ENCODE measurements at regions not wholly inside any gene's neighbourhood (a gene's known extent, or its start where the extent isn't known, plus 50 kb on each side); places are given as distances from the start of the nearest gene placed in this dataset.

- Mint-ChIP-seq H3K27ac (no peak overlapping the region), H3K4me3 (no peak overlapping the region), H3K4me1 (peaks cover 1% of the 10 kb centered on the region), H3K36me3 (ENCODE audit: low read depth) (no peaks in the 10 kb centered on the region), H3K27me3 (no peaks in the 10 kb centered on the region), H3K9me3 (no peaks in the 10 kb centered on the region)
- no peak for DNase-seq
- intact Hi-C loops (cut with micrococcal nuclease) = no loop called here
Observed at GRCh38 chr7:25358926-25359325, 130.6 kb upstream of the NPVF start.

DNA sequence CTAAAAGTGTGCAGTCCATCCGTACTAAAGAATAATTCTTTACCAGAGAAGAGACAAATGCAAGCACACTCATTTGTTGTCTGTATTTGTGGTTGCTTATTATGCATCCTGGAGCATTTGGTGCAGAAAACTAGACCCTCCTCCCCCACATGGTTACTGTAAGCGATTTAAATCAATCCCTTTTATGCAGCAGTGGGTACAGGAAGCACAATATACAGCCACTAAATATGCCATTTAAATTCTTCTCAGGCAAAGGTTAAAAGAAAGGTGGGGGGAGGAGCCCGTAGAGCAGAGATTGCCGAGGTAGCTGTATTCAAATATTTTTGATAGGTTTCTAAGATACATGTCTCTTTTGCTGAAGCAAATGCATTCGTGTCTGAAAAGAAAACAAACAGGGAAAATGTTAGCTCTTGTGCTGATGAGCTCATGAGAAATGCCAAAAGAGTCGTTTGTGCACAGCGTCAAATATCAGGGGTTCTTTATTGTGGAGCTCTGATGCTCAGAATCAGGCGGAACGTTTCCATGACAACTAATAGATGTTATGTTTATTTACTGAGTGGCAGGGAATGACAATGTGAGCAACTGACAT lies 131.3 kb upstream of the NPVF start:
- H3K4me1 Mint-ChIP-seq = no peaks in the 10 kb centered on the region
- intact Hi-C loops (cut with micrococcal nuclease) = no loop called here
- no peak for DNase-seq
- H3K9me3 Mint-ChIP-seq = no peaks in the 10 kb centered on the region
- no peaks in the 10 kb centered on the region for H3K36me3 Mint-ChIP-seq (ENCODE audit: low read depth)
- no peaks in the 10 kb centered on the region for H3K27me3 Mint-ChIP-seq
- no peak overlapping the region for H3K27ac Mint-ChIP-seq
- H3K4me3 Mint-ChIP-seq = no peak overlapping the region

GRCh38 chr7:25360451-25360850 lies 132.2 kb upstream of the NPVF start:
- Mint-ChIP-seq H3K36me3 (ENCODE audit: low read depth) (no peaks in the 10 kb centered on the region), H3K9me3 (no peaks in the 10 kb centered on the region), H3K4me1 (no peaks in the 10 kb centered on the region), H3K27ac (no peak overlapping the region), H3K4me3 (no peak overlapping the region), H3K27me3 (no peaks in the 10 kb centered on the region)
- no peak for DNase-seq
- intact Hi-C loops (cut with micrococcal nuclease) = no loop called here

DNA sequence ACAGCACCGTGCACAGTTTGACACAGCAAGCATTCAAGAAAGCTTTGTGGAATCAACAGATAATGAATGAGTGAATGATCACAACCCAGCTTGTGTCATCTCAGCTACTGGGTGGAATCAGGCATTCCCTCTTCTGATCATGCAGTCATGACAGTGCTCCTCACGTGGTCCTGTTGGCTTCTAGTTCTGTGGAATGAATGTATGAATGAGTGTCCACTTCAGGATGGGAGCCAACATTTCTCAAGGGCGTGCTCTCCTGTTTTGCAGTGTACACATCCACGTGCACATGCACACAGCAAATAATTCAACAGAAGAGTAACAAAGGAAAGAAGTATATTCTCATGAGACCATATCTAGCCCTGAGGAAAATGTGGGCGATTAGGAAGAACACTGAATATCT lies 133.1 kb upstream of the NPVF start:
- Mint-ChIP-seq H3K4me3 (no peak overlapping the region), H3K36me3 (ENCODE audit: low read depth) (no peaks in the 10 kb centered on the region), H3K4me1 (no peaks in the 10 kb centered on the region), H3K27me3 (no peaks in the 10 kb centered on the region), H3K9me3 (no peaks in the 10 kb centered on the region), H3K27ac (no peak overlapping the region)
- no peak for DNase-seq
- intact Hi-C loops (cut with micrococcal nuclease) = no loop called here

- H3K4me3 Mint-ChIP-seq = no peak overlapping the region
- intact Hi-C loops (cut with micrococcal nuclease) = no loop called here
- no peaks in the 10 kb centered on the region for H3K27me3 Mint-ChIP-seq
- H3K36me3 Mint-ChIP-seq (ENCODE audit: low read depth) = no peaks in the 10 kb centered on the region
- no peaks in the 10 kb centered on the region for H3K9me3 Mint-ChIP-seq
- H3K27ac Mint-ChIP-seq = no peak overlapping the region
- no peaks in the 10 kb centered on the region for H3K4me1 Mint-ChIP-seq
- no peak for DNase-seq
Observed at GRCh38 chr7:25361863-25362262, 133.6 kb upstream of the NPVF start.

DNA sequence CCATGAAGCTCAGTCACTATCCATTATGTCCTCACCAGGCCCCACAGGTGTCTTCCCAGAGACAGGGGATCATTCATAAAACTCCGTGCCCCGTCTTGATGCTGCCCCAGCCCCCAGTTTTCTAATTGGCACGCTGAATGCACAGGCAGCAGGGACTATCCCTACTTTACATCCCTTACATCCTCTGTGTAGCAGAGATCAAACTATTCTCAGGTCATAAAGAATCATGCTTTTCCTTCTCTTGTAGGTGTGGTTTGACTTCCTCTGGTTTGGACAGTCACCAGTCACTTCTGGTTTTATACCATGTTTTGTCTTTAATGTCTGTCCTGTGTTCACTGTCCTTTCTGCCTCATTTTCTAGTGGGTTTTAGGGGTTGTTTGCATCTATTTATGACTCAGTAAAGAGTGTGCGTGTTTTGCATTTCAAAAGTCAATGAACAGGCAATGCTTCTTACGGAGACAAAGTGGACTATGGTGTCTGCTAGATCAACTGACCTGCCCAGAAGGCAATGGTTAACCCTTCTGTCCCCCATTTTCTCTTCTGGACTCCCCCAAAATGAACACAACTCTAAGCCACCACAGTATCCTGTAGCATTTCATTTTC lies 140.4 kb upstream of the NPVF start:
- no peak for DNase-seq
- Mint-ChIP-seq H3K4me1 (no peaks in the 10 kb centered on the region), H3K9me3 (no peaks in the 10 kb centered on the region), H3K27ac (no peak overlapping the region), H3K36me3 (ENCODE audit: low read depth) (no peaks in the 10 kb centered on the region), H3K4me3 (no peak overlapping the region), H3K27me3 (no peaks in the 10 kb centered on the region)
- intact Hi-C loops (cut with micrococcal nuclease) = no loop called here

GRCh38 chr7:25369786-25370185 lies 141.5 kb upstream of the NPVF start:
- intact Hi-C loops (cut with micrococcal nuclease) = no loop called here
- no peak overlapping the region for H3K27ac Mint-ChIP-seq
- H3K9me3 Mint-ChIP-seq = no peaks in the 10 kb centered on the region
- DNase-seq = no peak
- no peak overlapping the region for H3K4me3 Mint-ChIP-seq
- no peaks in the 10 kb centered on the region for H3K36me3 Mint-ChIP-seq (ENCODE audit: low read depth)
- H3K4me1 Mint-ChIP-seq = no peaks in the 10 kb centered on the region
- no peaks in the 10 kb centered on the region for H3K27me3 Mint-ChIP-seq

DNA sequence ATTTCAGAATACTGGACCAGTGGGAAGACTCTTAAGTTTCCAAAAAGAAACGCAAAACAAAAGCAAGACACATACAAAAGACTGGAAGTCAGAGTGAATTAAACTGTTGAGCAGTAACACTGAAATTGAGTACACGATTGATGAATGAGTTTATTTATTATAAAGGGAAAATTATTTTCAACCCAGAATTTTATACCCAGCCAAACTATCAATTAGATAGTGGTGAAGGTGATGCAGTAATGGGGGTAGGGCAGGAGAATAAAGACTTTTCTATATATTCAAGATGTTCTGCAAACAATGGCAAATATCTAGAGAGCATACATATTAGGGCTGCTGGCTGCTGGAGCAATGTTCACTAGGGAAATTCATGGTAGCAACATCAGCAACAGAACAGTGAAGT lies 143.7 kb upstream of the NPVF start:
- H3K9me3 Mint-ChIP-seq = no peaks in the 10 kb centered on the region
- H3K36me3 Mint-ChIP-seq (ENCODE audit: low read depth) = no peaks in the 10 kb centered on the region
- intact Hi-C loops (cut with micrococcal nuclease) = no loop called here
- H3K4me3 Mint-ChIP-seq = no peak overlapping the region
- no peak overlapping the region for H3K27ac Mint-ChIP-seq
- H3K27me3 Mint-ChIP-seq = peaks cover 4% of the 10 kb centered on the region
- no peaks in the 10 kb centered on the region for H3K4me1 Mint-ChIP-seq
- DNase-seq = no peak

DNA sequence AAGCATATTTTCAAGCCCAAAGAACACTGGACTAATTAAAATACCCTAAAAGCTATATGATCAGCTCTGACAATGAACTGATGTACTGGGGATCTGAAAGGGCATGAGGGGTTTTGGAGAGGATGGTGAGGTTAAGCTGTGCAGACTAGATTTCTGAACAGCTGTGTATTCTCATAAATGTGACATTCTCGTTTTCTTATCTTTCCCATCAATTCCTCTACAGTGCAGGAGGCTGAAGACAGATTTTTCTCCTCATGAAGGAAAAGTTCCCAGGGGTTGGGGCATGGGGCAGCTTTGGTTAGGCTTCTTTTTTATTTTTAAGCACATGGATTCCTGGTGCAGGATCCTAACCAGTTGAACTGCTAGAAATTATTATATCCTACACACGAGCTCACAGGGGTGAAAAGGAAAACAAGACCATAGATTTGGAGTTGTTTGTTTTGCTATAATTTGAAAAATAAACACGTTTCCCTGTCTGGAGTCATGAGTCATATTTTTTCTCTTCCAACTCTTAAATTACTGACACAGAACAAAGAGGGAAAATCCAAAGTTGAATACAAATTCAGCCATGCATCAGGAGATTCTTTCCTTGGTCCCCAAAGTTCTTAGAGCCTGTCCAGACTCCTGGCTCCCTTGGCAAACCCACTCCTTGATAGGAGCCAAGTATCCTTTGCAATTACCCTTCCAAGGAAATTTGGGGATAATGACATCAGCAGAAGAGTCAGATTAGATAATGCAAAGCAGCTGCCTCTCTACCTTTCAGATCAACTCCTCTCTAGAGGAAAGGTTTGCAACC lies 147.7 kb upstream of the NPVF start:
- peaks cover 12% of the 10 kb centered on the region for H3K27me3 Mint-ChIP-seq
- H3K4me3 Mint-ChIP-seq = no peak overlapping the region
- intact Hi-C loops (cut with micrococcal nuclease) = no loop called here

GRCh38 chr7:25379351-25380300 lies 151.3 kb upstream of the NPVF start:
- Mint-ChIP-seq H3K27ac (no peak overlapping the region), H3K27me3 (peaks cover 21% of the 10 kb centered on the region), H3K4me3 (no peak overlapping the region), H3K9me3 (no peaks in the 10 kb centered on the region), H3K36me3 (ENCODE audit: low read depth) (no peaks in the 10 kb centered on the region), H3K4me1 (no peaks in the 10 kb centered on the region)
- intact Hi-C loops (cut with micrococcal nuclease) = no loop called here
- DNase-seq = no peak

More for the DNA sequence above, 147.7 kb upstream of the NPVF start:
- H3K9me3 Mint-ChIP-seq = no peaks in the 10 kb centered on the region
- no peak overlapping the region for H3K27ac Mint-ChIP-seq
- H3K36me3 Mint-ChIP-seq (ENCODE audit: low read depth) = no peaks in the 10 kb centered on the region
- DNase-seq = no peak
- H3K4me1 Mint-ChIP-seq = no peaks in the 10 kb centered on the region

DNA sequence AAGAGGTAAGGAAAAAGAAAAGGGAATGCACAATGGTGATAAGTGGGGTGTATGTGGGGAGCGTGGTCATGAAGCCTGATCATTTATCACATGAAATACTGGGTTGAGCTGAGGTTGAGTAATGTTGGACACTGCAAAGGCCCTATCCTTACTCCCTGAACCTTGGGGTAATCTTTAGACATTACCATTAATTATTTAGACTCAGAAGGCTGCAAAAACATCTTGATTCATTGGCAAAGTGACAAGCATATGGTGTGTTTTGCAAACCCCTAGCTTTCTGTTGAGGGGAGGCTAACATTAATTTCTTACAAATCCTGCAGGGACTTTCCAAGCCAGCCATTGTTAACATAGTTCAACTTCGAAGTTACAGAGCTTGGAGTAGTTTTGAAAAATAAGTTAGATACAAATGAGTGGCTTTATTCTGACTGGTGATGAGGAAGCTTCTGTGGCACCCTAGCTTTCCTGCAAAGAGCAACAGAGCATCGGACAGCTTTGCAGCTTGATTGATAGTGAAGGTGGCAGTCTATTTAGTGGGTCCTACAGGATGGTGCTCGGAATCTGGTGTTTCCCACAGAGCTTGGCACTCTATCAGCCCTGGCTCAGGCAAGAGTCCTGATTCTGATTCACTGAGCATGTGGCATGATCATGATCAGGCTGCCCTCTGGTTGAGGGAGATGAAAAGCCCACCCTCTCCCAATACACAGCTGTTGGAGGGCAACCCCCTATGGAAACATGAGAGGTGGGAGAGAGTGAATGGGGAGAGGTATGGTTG lies 153.7 kb upstream of the NPVF start:
- no peak overlapping the region for H3K27ac Mint-ChIP-seq
- no peaks in the 10 kb centered on the region for H3K4me1 Mint-ChIP-seq
- no peaks in the 10 kb centered on the region for H3K9me3 Mint-ChIP-seq
- DNase-seq = no peak
- peaks cover 17% of the 10 kb centered on the region for H3K27me3 Mint-ChIP-seq
- H3K36me3 Mint-ChIP-seq (ENCODE audit: low read depth) = no peaks in the 10 kb centered on the region
- intact Hi-C loops (cut with micrococcal nuclease) = no loop called here
- H3K4me3 Mint-ChIP-seq = no peak overlapping the region

- intact Hi-C loops (cut with micrococcal nuclease) = no loop called here
- no peaks in the 10 kb centered on the region for H3K9me3 Mint-ChIP-seq
- no peak overlapping the region for H3K4me3 Mint-ChIP-seq
- no peak for DNase-seq
- no peaks in the 10 kb centered on the region for H3K4me1 Mint-ChIP-seq
- H3K27me3 Mint-ChIP-seq = peaks cover 17% of the 10 kb centered on the region
- H3K27ac Mint-ChIP-seq = no peak overlapping the region
- H3K36me3 Mint-ChIP-seq (ENCODE audit: low read depth) = no peaks in the 10 kb centered on the region
Observed at GRCh38 chr7:25382869-25383268, 154.6 kb upstream of the NPVF start.

- H3K36me3 Mint-ChIP-seq (ENCODE audit: low read depth) = no peaks in the 10 kb centered on the region
- H3K4me1 Mint-ChIP-seq = no peaks in the 10 kb centered on the region
- H3K9me3 Mint-ChIP-seq = no peaks in the 10 kb centered on the region
- no peak overlapping the region for H3K4me3 Mint-ChIP-seq
- H3K27me3 Mint-ChIP-seq = peaks cover 17% of the 10 kb centered on the region
- DNase-seq = no peak
- intact Hi-C loops (cut with micrococcal nuclease) = no loop called here
- no peak overlapping the region for H3K27ac Mint-ChIP-seq
Observed at GRCh38 chr7:25383402-25383801, 155.1 kb upstream of the NPVF start.

Measured in activated CD4-positive, alpha-beta T cell treated with anti-CD3 and anti-CD28 coated beads, Interleukin-2, amount 10 ng/mL, durations not matched to agents 24 days and 14 days (primary cell).